ENCODE measurements at regions not wholly inside any gene's neighbourhood (a gene's known extent, or its start where the extent isn't known, plus 50 kb on each side); places are given as distances from the start of the nearest gene placed in this dataset.

GRCh38 chr4:123325241-123325681 lies 71.3 kb upstream of the SPRY1 start:
- no peak for DNase-seq (ENCODE audit: low spot score)

- DNase-seq (ENCODE audit: low spot score) = no peak
Measured at GRCh38 chr4:123327346-123327745, 69.2 kb upstream of the SPRY1 start.

GRCh38 chr4:123327846-123328429 lies 68.7 kb upstream of the SPRY1 start:
- no peak for DNase-seq (ENCODE audit: low spot score)

- no peak for DNase-seq (ENCODE audit: low spot score)
Measured at GRCh38 chr4:123338715-123339114, 57.9 kb upstream of the SPRY1 start.

GRCh38 chr4:123339507-123340380 lies 56.9 kb upstream of the SPRY1 start:
- no peak for DNase-seq (ENCODE audit: low spot score)

GRCh38 chr4:123340381-123340701 lies 56.3 kb upstream of the SPRY1 start:
- DNase-seq (ENCODE audit: low spot score) = no peak

GRCh38 chr4:123342498-123342897 lies 54.1 kb upstream of the SPRY1 start:
- DNase-seq (ENCODE audit: low spot score) = no peak

- DNase-seq (ENCODE audit: low spot score) = no peak
Measured at GRCh38 chr4:123343400-123344041, 53.1 kb upstream of the SPRY1 start.

- DNase-seq (ENCODE audit: low spot score) = no peak
Measured at GRCh38 chr4:123345137-123345934, 51.3 kb upstream of the SPRY1 start.

GRCh38 chr4:123345935-123346300 lies 50.7 kb upstream of the SPRY1 start:
- no peak for DNase-seq (ENCODE audit: low spot score)

- no peak for DNase-seq (ENCODE audit: low spot score)
Measured at GRCh38 chr4:123346330-123346940, 50.2 kb upstream of the SPRY1 start.
